Astrocyte of the cerebellum (primary cell): ENCODE measurements at regions not wholly inside any gene's neighbourhood (a gene's known extent, or its start where the extent isn't known, plus 50 kb on each side); places are given as distances from the start of the nearest gene placed in this dataset.

Experiments
- DNase-seq: peaks from one replicate; pipeline ENCODE4 v3.0.0-alpha.2; 2011; ENCODE audit warnings: low read depth
- H3K4me3 ChIP-seq: 2 replicates; pipeline ENCODE4 v1.5.1; 2011; ENCODE audit warnings: mild to moderate bottlenecking, low read depth, low read length, moderate library complexity
- CTCF ChIP-seq: IDR thresholded peaks from 2 replicates; pipeline ENCODE4 v1.5.1; 2012; ENCODE audit warnings: low read length, low read depth, moderate library complexity, mild to moderate bottlenecking; ENCODE audit errors: missing control alignments
- in situ Hi-C: cut with HindIII; loops from 2 replicates; pipeline ENCODE4 v1.10.0; 2017; ENCODE audit warnings: low sequenced_read_pairs

GRCh38 chr5:2298781-2299180, 416.1 kb upstream of the IRX4 start:
- DNase-seq, result no peak
- in situ Hi-C loops, result no loop called here
- TF ChIP-seq CTCF, result no peak
- no peak overlapping the region for H3K4me3 ChIP-seq

- TF ChIP-seq CTCF, result no peak
- in situ Hi-C loops, result no loop called here
- H3K4me3 ChIP-seq, result no peak overlapping the region
- DNase-seq, result no peak
Measured at GRCh38 chr5:2297991-2298390, 415.3 kb upstream of the IRX4 start.

- no peak overlapping the region for H3K4me3 ChIP-seq
- DNase-seq, result no peak
- in situ Hi-C loops, result no loop called here
- no peak for TF ChIP-seq CTCF
Measured at GRCh38 chr5:2295476-2295875, 412.8 kb upstream of the IRX4 start.

GRCh38 chr5:2293906-2294305, 411.2 kb upstream of the IRX4 start:
- in situ Hi-C loops, result no loop called here
- no peak for DNase-seq
- H3K4me3 ChIP-seq, result no peak overlapping the region
- TF ChIP-seq CTCF, result no peak

GRCh38 chr5:2291146-2291840, 408.6 kb upstream of the IRX4 start:
- DNase-seq, result no peak
- no peak overlapping the region for H3K4me3 ChIP-seq
- TF ChIP-seq CTCF, result no peak
- in situ Hi-C loops, result no loop called here

- in situ Hi-C loops, result no loop called here
- no peak for TF ChIP-seq CTCF
- no peak for DNase-seq
Measured at GRCh38 chr5:2289380-2289779, 406.7 kb upstream of the IRX4 start.

More at GRCh38 chr5:2289380-2289779, 406.7 kb upstream of the IRX4 start:
- H3K4me3 ChIP-seq, result no peak overlapping the region
